ENCODE measurements at regions not wholly inside any gene's neighbourhood (a gene's known extent, or its start where the extent isn't known, plus 50 kb on each side); places are given as distances from the start of the nearest gene placed in this dataset.

DNA sequence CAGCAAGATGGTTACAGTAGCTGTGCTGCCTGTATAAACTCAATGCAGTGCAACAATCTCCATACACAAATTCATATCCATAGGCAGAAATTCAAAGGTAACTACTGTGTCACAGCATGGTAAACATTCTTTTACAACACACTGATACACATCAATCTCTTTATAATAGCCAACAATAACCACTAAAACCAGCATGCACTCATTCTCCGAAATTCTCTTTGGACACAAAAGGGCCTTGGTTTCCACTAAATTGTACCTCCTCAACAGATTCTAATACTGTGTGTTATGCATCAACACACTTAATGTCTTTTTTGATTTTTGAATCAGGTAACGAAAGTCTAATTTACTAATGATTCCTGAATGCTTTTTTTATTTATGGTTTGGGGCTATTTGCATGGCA lies 1323.7 kb downstream of the GRIK2 start:
- Histone ChIP-seq H3K79me2 (ENCODE audit: control insufficient read depth in 1 of 2, insufficient read depth in 2 of 2, low read length in 2 of 2) (no peaks in the 10 kb centered on the region), H3K9me3 (ENCODE audit: insufficient read depth in 2 of 2, low read depth in 1 of 2, low read length in 1 of 2) (no peaks in the 10 kb centered on the region; a peak in 1 of 4 replicates), H2BK12ac (ENCODE audit: low read depth, low read length) (no peak overlapping the region), H3K23me2 (ENCODE audit: low read depth, low read length) (no peaks in the 10 kb centered on the region), H3K14ac (ENCODE audit: insufficient read length) (no peak overlapping the region), H2AK5ac (ENCODE audit: low read depth, low read length) (no peak overlapping the region), H3K23ac (ENCODE audit: insufficient read length) (no peak overlapping the region), H3K27ac (ENCODE audit: low read depth, low read length) (no peak overlapping the region), H3K4me1 (replicated peaks in 1 of 4; ENCODE audit: control insufficient read depth in 3 of 4, insufficient read depth in 4 of 4, low read length in 3 of 4) (peaks cover 0 to 2% (median 0%) of the 10 kb centered on the region in 4 experiments; a peak in 2 of 7 replicates), H4K20me1 (replicated peaks in 1 of 2; ENCODE audit: control insufficient read depth in 1 of 2, insufficient read depth in 2 of 2, low read length in 2 of 2) (no peaks in the 10 kb centered on the region), H3K27me3 (replicated peaks in 1 of 4; ENCODE audit: control insufficient read depth in 3 of 4, extremely low read depth in 1 of 4, insufficient read depth in 3 of 4, low read length in 3 of 4) (no peaks in the 10 kb centered on the region), H3K4me3 (ENCODE audit: extremely low read depth in 1 of 4, insufficient read depth in 2 of 4, low read depth in 3 of 4, low read length in 4 of 4) (no peak overlapping the region), H3K79me1 (ENCODE audit: low read depth, low read length) (no peaks in the 10 kb centered on the region), H2AFZ (ENCODE audit: low read length) (no peak overlapping the region), H2BK20ac (ENCODE audit: low read length) (no peak overlapping the region), H4K5ac (ENCODE audit: insufficient read length, low read depth, low read length) (no peak overlapping the region), H4K91ac (replicated peaks; ENCODE audit: insufficient read length, low read length) (no peak overlapping the region), H3K36me3 (ENCODE audit: control insufficient read depth in 2 of 4, insufficient read depth in 4 of 4, low read length in 3 of 4) (no peaks in the 10 kb centered on the region), H2BK120ac (replicated peaks; ENCODE audit: low read depth, low read length) (no peak overlapping the region), H3K9ac (replicated peaks in 1 of 4; ENCODE audit: extremely low read depth in 1 of 4, low read depth in 3 of 4, low read length in 3 of 4) (no peak overlapping the region), H3K4ac (replicated peaks; ENCODE audit: insufficient read length, low read depth, low read length) (no peak overlapping the region), H3K4me2 (ENCODE audit: insufficient read depth in 1 of 2, low read depth in 2 of 2, low read length in 2 of 2) (no peak overlapping the region), H2BK15ac (ENCODE audit: low read length) (no peak overlapping the region), H2BK5ac (ENCODE audit: low read depth, low read length) (no peak overlapping the region), H3K18ac (ENCODE audit: extremely low read depth, low read length) (no peak overlapping the region), H3K56ac (replicated peaks; ENCODE audit: insufficient read length, low read depth, low read length) (no peak overlapping the region), H4K8ac (ENCODE audit: extremely low read depth, insufficient read depth, low read length) (no peak overlapping the region)
- TF ChIP-seq GTF2F1 (IDR thresholded peaks at IDR 0.05; ENCODE audit: borderline replicate concordance, low read depth, low read length) (no peak), CREB1 (IDR thresholded peaks at IDR 0.05) (no peak), GABPA (IDR thresholded peaks at IDR 0.05; ENCODE audit: borderline replicate concordance, insufficient read depth, low read length) (no peak), TAF1 (IDR thresholded peaks at IDR 0.05; ENCODE audit: low read depth, low read length) (no peak)
- no peak for FAIRE-seq
- WGBS, 2 experiments (ENCODE audit: extremely low coverage in 1 of 2, insufficient coverage in 1 of 2, insufficient read length in 1 of 2, insufficient replicate concordance in 2 of 2, low coverage in 1 of 2, low lambda C conversion rate in 2 of 2, missing lambda C conversion rate in 1 of 2) = 94% methylated on average over 2 of the region's 2 CpGs; no CpG with 5 or more reads in 1 of the 2 experiments
- POLR2A ChIA-PET (ENCODE audit: partially characterized antibody) = no interaction called here
- DNase-seq (ENCODE audit: low read depth in 1 of 2, low spot score in 2 of 2) = no peak
- CTCF ChIA-PET (ENCODE audit: partially characterized antibody) = no interaction called here

All from H1 (cell line).